Kidney (tissue), 13 donors: ENCODE measurements at regions not wholly inside any gene's neighbourhood (a gene's known extent, or its start where the extent isn't known, plus 50 kb on each side); places are given as distances from the start of the nearest gene placed in this dataset.
"Not testable (repeated sequence)": the region's sequence is repeated elsewhere in the genome, so short reads cannot be mapped to it uniquely, and the experiment has no call there.

Experiments
- DNase-seq, 5 donors: peaks; one replicate each; pipeline ENCODE4 v3.0.0-alpha.2; 2013 to 2020
- FAIRE-seq: peaks from 2 replicates; lab custom pipeline; 2012; peaks lifted over from hg19 to GRCh38; lab: Jason Lieb, UNC
- H3K27ac ChIP-seq, 2 donors: one replicate each; pipeline ENCODE4 v1.7.0; 2013; ENCODE audit warnings: low read depth in 2 of 2, low read length in 2 of 2, inconsistent platforms in 1 of 2
- H3K27me3 ChIP-seq: one replicate; pipeline ENCODE4 v1.7.1; 2013; ENCODE audit warnings: low read length, inconsistent platforms; ENCODE audit not compliant: control insufficient read depth, insufficient read depth
- H3K36me3 ChIP-seq, 3 donors: one replicate each; pipeline versions ENCODE4 v1.7.0 to v1.7.1; 2013; ENCODE audit warnings: low read length in 3 of 3, control low read depth in 1 of 3, inconsistent platforms in 1 of 3; ENCODE audit not compliant: insufficient read depth in 3 of 3, control insufficient read depth in 2 of 3
- H3K4me1 ChIP-seq, 3 donors: one replicate each; pipeline versions ENCODE4 v1.7.0 to v1.7.1; 2013; ENCODE audit warnings: low read length in 3 of 3, inconsistent platforms in 1 of 3, low read depth in 1 of 3; ENCODE audit not compliant: control insufficient read depth in 2 of 3, insufficient read depth in 2 of 3
- H3K4me3 ChIP-seq, 3 donors: one replicate each; pipeline versions ENCODE4 v1.7.0 to v1.8.1; 2013; ENCODE audit warnings: low read length in 3 of 3, control low read depth in 1 of 3, inconsistent platforms in 1 of 3
- H3K9ac ChIP-seq, 3 donors: one replicate each; pipeline versions ENCODE4 v1.7.0 to v1.7.1; 2013; ENCODE audit warnings: low read length in 3 of 3, control low read depth in 1 of 3, inconsistent platforms in 1 of 3
- H3K9me3 ChIP-seq, 3 donors: one replicate each; pipeline versions ENCODE4 v1.7.0 to v1.7.1; 2013; ENCODE audit warnings: low read length in 3 of 3, control low read depth in 1 of 3, inconsistent platforms in 1 of 3; ENCODE audit not compliant: control insufficient read depth in 2 of 3, insufficient read depth in 1 of 3
- CTCF ChIP-seq: IDR thresholded peaks from 3 replicates; pipeline ENCODE4 v1.5.1; 2012; ENCODE audit warnings: mild to moderate bottlenecking, moderate library complexity, borderline replicate concordance; ENCODE audit not compliant: insufficient read depth; ENCODE audit errors: extremely low read depth
- intact Hi-C: fragments of 100-400 bp; cut with DNase I; formaldehyde crosslinking; loops from one replicate; pipeline ENCODE4 v1.11.1; 2022
- donor health status: control.
- donor health status: control.
- donor health status: control.
- donor health status: control.
- donor health status: control.
- donor health status: DM: yes; HTN: yes; CAD: no.
- donor health status: Normal renal cell carcinoma (clear cell type).

GRCh38 chr5:87529486-87530076, 116.9 kb upstream of the CCNH start:
- Histone ChIP-seq H3K36me3 (no peaks in the 10 kb centered on the region), H3K4me1 (no peaks in the 10 kb centered on the region), H3K27me3 (no peaks in the 10 kb centered on the region), H3K27ac (no peak overlapping the region), H3K4me3 (no peak overlapping the region), H3K9me3 (no peaks in the 10 kb centered on the region), H3K9ac (no peak overlapping the region)
- FAIRE-seq (no peak), DNase-seq (no peak)
- no peak for TF ChIP-seq CTCF
- intact Hi-C loops: no loop called here

GRCh38 chr5:87526131-87526530, 113.4 kb upstream of the CCNH start:
- H3K36me3 ChIP-seq: no peaks in the 10 kb centered on the region
- no peaks in the 10 kb centered on the region for H3K4me1 ChIP-seq
- H3K4me3 ChIP-seq: no peak overlapping the region
- H3K9ac ChIP-seq: no peak overlapping the region
- DNase-seq: no peak
- no peaks in the 10 kb centered on the region for H3K27me3 ChIP-seq
- no peaks in the 10 kb centered on the region for H3K9me3 ChIP-seq
- no peak overlapping the region for H3K27ac ChIP-seq
- no peak for FAIRE-seq
- no peak for TF ChIP-seq CTCF
- intact Hi-C loops: no loop called here

GRCh38 chr5:87524217-87524616, 111.5 kb upstream of the CCNH start:
- H3K4me3 ChIP-seq: no peak overlapping the region
- intact Hi-C loops: no loop called here

GRCh38 chr5:87511778-87512177, 99.0 kb upstream of the CCNH start:
- DNase-seq, intact Hi-C loops, H3K9ac ChIP-seq, H3K36me3 ChIP-seq, H3K9me3 ChIP-seq, H3K4me1 ChIP-seq, FAIRE-seq, H3K27me3 ChIP-seq, H3K27ac ChIP-seq, H3K4me3 ChIP-seq: not testable (repeated sequence)

More at GRCh38 chr5:87524217-87524616, 111.5 kb upstream of the CCNH start:
- no peaks in the 10 kb centered on the region for H3K9me3 ChIP-seq
- no peak for FAIRE-seq
- TF ChIP-seq CTCF: no peak
- H3K4me1 ChIP-seq: no peaks in the 10 kb centered on the region
- H3K9ac ChIP-seq: no peak overlapping the region
- no peak overlapping the region for H3K27ac ChIP-seq
- H3K27me3 ChIP-seq: no peaks in the 10 kb centered on the region
- no peak for DNase-seq
- H3K36me3 ChIP-seq: no peaks in the 10 kb centered on the region
